ENCODE measurements at regions not wholly inside any gene's neighbourhood (a gene's known extent, or its start where the extent isn't known, plus 50 kb on each side); places are given as distances from the start of the nearest gene placed in this dataset.

DNA sequence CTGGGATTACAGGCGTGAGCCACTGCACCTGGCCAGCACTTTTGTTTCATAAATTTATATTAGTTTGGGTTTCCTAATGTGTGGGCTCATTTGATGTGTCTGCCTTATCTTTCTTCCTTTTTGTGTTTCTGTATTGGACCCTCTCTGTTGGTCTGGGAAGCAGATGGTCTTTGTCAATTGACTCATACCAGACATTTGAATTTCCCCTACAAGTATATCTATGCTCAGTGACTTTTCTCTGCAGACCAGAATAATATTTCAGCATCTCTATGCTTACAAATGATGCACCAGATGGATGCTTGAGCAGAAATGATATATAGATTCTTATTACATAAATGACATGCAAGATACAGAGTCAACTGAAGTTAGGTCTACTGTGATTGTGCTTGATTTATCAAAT is 329.9 kb upstream of the SLCO3A1 start:
- DNase-seq, result no peak

DNA sequence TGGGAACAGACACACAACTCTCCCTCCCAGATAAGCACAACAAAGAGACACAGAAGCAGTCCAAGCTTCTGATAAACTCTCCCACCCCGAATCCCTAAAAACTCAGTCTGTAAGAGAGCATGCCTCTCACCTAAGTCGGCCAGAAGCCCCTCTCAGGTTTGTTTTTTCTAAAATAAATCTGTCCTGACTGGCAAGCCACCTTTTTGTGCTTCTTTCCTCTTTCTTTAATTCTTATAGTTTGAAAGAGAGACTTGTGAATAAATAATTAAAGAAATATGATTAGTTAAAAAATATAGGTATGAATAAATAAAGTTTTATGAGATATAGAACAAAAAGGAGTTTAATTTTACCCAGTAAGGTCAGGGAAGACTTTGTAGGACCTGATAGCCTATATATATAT is 329.0 kb upstream of the SLCO3A1 start:
- DNase-seq, result no peak

DNA sequence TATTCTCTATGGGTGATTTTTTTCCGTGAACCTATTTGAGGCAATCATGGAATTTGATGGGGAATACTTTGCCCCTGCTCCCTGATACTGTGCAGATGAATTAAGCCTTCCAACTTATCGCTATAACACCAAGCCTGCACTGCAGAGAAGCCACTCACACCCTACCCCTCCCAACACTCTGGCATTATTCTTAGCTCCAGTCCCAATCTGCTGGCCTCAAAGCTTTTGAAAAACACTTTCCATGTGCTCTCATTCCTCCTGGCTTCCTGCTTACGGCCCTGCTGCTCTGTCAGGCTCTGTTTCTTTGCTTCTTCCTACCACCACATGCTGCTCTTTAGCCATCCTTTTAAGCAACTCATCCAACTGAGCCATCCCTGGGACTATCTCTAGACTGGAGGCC is 327.8 kb upstream of the SLCO3A1 start:
- DNase-seq, result no peak

DNA sequence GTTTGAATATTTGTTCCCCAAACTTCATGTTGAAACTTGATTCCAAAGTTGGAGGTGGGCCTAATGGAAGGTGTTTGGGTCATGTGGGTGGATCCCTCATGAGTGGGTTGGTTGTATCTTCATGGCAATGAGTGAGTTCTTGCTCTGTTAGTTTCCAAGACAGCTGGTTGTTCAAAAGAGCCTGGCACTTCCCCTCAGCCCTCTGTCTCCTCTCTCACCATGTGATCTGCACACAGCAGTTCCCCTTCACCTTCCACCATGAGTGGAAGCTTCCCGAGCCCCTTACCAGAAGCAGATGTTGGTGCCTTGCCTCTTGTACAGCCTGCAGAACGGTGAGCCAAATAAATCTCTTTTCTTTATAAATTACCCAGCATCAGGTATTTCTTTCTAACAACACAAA is 327.1 kb upstream of the SLCO3A1 start:
- no peak for DNase-seq

DNA sequence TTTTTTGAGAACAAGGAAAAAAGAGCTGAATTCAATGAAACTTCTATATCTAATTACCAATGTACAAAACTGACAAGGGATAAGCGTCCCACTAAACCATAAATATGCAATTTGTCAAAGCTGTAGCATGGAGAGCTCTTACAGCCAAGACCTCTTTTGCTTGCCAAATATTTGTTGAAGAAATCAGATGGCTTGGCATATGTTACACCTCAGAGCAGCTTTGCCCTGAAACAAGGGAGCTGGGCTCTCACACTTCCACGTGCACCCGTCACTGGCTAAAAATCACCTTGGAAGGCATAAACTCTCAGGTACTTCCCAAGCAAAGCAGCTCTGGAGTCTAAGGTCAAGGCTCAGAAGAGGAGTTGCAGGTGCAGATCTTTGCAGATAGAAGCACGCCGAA is 324.7 kb upstream of the SLCO3A1 start:
- no peak for DNase-seq

DNA sequence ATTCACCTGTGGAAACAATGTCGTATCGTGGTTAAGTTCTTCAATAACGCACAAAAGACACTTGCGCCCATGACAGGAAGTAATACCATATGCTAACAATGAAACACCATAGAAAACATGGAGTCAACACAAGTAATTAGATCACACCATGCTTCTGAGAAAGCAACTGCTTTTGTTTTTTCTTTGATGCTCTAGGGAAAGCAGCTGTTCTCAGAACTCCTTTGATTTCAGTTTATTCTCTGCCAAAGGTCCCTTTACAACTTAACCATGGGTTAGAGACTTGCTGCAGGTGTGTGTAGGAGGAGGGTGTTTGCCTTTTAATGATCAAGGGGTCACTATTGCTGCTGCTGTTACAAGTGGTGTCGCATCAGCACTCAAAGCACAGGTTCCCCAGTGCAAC is 324.0 kb upstream of the SLCO3A1 start:
- no peak for DNase-seq

DNA sequence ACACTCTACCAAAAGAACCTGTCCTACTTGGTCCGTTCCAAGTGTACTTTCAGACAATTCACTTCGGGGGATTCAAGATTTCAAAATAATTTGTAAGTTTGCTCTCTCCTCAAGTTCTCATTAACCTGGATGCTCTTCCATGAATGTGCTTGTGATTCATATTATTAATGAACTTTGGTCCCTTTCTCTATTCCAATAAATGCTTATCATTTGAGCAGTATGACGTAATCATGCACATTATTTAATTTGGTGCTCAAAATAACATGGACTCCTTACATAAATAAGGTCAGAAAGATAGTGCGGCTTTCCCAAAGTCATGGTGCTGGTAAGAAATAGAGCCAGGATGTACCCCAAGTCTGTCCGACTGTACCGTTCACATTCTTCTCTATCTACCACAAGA is 323.2 kb upstream of the SLCO3A1 start:
- no peak for DNase-seq

DNA sequence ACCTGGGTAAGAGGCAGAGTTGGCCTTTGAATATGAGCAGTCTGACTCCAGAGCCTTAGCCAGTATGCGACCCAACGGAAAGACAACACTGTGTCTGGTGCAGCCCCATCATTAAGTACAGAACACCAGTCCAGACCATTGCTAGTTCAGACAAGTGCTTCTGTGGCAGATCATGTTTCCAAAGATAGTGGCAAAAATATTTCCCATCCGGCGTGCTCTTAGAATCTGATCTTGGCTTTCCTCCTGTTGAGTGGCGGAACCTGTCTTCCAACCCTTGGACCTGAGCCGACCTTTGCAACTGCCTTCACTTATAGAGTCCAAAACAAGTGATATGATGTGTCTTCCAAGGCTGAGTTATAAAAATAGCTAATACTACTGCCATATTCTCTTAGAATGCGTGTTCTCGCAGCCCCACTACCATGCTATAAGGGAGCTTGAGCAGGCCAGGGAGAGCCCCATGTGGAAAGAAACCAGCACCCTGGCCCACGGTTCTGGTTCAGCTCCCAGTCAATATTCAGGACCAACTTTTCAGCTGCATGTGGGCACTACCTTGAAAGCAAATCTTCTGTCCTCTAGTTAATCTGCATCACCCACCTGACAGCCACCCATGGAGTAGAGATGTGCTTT is 322.4 kb upstream of the SLCO3A1 start:
- DNase-seq, result no peak

DNA sequence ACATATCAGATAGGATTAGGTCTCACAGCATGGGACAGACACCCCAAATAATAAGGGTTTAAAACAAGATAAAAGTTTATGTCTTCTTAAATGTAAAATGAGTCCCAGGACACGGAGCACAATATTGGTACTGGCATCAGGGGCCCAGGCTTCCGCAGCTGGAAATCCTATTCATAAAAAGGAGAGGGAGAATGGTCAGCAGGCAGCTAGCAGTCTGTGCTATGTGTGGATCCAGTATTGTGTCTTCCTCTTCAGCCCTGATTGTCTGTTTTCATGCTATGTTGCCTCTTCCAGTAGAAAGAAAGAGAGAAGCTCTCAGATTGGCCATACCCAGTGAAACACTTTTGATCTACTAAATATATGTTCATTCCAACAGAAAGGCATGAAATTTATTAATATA is 319.3 kb upstream of the SLCO3A1 start:
- DNase-seq, result no peak

DNA sequence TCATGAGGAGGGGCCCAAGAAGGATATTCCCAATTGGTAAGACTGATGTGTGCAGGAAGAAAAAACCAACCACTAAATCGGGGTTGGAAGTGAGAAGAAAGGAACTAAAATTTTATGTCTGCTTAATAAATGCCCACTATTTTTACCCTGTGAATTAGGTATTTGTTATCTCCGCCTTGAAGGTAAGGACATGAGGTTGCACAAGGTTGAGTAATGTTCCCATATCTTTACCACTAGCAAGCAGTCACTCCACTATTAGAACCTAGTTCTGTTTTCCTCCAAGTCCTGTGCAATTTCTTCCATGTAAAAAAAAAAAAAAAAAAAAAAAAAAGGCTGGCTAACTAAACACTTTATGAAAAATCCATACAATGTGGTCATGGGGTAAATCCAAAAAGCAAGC is 318.5 kb upstream of the SLCO3A1 start:
- DNase-seq, result no peak

DNA sequence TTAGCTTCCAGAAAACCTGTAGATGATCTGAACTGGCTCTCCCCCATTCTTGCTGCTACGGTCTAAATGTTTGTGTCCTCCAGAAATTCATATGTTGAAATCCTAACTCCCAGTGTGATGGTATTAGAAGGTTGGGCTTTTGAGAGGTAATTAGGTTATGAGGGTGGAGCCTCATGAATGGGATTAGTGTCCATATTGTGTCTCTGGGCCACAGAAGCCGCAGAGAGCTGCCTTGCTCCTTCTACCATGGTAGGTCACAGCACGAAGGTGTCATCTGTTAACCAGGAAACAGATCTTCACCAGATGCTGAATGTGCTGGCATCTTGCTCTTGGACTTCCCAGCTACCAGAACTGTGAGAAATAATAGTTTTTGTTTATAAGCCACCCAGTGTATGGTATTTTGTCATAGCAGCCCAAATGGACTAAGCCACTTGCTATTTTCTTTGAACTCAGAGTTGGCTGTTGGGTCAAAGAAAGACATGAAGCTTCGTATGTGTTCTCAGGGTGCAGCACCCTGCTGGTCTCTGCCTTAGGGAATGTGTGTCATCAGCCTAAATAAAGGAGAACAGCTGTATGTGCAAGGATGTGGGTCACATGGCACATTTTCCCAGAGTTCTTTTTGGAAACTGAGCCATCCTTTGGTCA is 317.5 kb upstream of the SLCO3A1 start:
- DNase-seq, result no peak

DNA sequence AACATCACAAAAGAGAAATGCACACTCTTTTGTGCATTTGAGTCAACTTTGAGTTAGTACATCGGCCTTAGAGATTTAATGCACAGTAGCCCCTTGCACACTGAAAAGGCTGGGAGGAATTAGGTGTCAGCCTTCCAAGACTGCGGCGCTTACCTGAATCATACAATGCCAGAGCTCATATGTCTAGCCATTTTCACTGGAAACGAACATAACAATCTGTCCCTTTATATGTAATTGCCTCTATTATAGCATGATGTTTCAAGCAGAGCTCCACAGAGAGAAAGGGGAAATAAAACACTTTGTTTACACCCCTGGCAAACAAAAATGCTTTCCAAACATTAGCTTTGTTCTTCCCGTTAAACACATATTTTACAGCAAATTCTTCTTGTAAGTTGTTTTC is 315.7 kb upstream of the SLCO3A1 start:
- DNase-seq, result no peak

DNA sequence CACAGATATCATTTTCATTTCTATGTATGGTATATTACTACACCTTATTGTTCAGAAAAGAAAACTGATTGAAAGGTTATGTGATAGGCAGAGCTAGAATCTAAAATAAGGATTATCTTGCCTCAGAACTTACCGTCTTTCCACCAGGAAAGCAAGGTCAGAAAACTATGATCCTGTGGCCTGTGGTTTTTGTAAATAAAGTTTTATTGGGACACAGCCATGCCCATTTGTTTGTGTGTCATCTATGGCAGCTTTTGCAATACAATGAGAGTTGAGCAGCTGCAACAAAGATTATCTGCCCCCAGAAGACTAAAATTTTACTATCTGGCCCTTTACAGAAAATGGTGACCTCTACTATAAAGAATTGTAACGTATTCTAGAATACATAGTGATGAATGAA is 314.7 kb upstream of the SLCO3A1 start:
- DNase-seq, result no peak

DNA sequence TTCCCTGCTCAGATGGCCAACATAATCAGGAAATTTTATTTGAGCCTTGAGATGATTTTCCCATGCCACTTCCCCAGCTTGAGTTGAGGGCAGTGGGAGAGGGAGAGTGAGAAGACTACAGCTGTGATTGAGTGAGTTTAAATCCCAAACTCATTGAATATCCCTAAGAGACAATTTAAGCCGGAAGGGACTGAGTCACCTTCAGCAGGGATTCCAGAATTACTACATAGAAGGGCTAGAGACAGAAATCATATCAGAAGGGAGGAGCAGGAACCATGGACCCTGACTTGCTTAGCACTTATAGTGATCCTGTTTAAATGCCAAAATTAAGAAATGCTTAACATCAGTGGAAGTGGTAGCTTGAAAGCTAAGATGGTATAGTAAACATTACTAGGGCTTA is 312.2 kb upstream of the SLCO3A1 start:
- DNase-seq, result no peak

DNA sequence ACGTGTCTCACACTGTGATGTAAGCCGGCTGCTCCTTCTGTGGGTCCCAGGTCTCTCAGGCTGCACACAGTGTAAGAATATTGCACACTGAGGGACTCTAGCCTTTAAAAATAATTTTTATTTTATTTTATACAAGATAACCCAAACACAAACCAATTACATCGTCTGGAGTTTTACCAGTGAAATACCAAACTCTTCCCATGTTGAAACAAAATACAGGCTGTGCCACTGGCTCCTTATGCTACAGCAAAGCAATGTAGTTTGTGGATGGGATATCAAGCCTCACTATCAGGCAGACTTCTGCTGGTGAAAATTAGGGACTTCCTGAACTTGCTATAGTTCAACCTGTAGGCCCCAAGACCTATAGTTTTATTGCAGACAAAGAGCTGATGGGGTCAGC is 311.3 kb upstream of the SLCO3A1 start:
- no peak for DNase-seq

DNA sequence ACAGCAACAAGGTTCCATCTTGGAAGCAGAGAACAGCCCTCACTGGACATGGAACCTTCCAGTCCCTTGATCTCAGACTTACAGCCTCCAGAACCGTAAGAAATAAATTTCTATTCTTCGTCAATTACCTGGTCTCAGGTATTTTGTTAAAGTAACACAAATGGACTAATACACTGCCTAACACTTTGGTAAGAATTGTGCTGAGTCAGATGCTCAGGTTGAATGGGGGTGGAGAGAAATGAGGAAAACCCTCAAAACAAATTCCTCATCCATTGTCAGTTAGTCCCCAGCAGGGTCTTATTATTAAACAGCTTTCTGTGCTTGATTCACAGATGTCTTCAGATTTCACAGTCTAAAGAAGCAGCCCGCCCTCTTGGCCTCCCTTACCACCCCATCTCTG is 306.2 kb upstream of the SLCO3A1 start:
- DNase-seq, result no peak

DNA sequence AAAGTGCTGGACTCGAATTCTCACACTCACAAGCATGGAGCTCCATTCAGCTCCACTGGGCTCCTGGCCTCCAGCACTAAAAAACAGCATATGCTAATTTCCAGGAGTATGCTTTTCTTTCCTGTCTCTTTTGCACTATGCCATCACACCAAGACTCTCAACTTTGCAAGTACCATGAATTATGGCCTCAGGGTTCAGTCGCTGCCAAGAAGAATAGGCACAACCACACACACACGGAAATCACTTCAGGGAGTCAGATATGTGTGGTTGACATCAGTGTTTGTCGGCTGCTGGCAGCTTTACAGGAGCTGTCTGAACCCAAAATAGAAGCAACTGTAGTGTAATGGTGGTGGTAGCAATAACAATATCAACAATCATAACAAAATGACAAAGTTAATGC is 305.0 kb upstream of the SLCO3A1 start:
- no peak for DNase-seq

DNA sequence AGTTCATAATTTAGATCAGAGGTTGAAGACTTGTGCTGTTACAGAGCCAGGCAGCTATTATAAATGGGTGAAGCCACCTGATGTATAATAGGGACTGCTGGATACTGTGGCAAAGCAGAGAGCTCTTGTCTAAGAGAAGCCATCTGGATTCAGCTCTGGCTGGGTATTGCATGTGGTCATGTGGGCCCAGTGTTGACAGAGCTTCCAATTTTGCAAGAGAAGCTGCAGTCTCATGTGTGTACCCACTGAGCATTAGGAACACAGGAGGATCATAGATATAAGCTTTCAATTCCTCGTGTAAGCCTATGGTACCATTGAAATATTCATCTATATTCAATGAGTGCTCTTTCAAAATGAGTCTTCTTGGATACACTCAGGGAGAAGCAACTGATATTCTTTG is 303.9 kb upstream of the SLCO3A1 start:
- no peak for DNase-seq

DNA sequence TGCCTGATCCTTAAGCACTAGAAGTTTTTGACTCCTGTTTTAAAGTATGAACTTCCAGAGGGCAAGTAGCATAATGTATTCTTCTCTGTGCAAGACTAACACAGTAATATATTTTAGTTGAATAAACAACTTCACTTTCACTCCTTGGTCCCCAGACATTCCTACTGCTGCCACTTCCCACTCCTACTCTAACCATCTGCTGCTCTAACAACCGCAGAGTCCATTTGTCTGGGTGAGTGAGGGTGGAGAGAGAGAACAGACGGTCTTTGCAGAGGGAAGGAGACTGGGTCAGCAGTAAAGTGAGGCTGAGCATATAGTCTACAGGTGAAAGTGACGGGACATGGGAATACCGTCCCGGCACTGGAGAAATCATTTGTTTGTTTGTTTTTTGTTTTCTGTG is 301.0 kb upstream of the SLCO3A1 start:
- DNase-seq, result no peak

DNA sequence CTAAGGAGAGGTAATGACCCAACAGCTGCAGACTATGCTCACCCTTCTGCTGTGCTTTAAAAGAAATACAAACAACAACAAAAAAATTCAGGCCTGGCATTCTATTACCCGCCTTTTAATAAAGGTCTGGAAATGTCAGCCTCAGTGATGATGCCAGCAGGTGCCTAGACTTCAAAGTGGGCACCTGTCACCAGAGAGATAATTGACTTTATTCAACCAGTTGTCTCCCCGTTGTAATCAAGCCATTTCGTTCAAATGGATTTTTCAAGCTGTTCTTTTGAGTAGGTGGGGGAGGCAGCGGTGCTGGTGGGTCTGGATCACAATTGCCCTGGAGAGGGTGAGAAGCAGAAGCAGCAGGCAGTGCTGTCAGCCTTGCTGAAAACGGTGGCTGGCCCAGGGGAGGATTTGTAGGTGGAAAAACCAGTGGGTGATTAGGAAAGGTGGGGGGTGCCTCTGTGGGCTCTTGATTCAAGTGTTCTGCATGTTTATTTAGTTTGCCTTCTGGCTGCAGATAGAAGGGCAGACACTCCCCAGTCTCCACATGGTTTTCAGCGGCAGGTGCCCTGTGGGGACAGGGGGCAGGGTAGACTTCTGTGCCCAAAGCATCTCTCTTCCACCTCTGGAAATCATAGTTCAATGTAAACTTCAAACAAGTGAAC is 300.2 kb upstream of the SLCO3A1 start:
- DNase-seq, result peak; percentile 65

DNA sequence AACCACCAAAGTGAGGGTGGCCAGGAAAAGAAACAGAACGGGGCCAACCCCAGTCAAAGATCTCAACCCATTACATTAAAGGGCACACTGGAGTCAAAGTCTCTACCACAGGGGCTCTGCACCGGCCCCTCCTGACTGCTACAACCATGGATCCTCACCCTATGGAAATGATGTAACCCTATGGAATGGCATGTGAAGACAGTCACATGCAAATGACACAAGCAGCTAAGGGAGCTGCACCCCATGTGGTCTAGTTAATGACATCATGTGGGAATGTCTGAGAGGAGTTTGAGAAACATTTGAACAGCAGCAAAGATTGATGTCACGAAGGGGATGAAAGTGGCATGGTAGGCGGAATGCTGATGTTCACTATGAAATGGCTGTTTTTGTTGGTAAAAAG is 298.2 kb upstream of the SLCO3A1 start:
- DNase-seq, result no peak

DNA sequence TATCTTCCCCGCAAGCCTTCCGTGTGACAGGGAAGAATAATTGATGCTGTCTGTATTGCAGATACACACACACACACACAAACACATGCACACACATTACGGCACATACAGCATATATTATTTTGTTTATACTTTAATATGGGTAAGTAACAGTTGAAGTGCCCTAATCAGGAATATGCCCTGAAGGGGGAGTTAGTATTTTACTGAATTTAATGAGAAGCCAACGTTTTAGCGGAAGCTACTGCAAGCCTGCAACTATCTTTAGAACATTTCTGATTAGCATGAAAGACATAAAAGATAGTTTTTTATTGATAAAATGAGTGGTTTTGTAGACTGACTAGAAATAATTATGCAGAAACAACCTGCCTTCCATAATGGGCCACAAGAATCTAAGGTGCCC is 296.6 kb upstream of the SLCO3A1 start:
- no peak for DNase-seq

DNA sequence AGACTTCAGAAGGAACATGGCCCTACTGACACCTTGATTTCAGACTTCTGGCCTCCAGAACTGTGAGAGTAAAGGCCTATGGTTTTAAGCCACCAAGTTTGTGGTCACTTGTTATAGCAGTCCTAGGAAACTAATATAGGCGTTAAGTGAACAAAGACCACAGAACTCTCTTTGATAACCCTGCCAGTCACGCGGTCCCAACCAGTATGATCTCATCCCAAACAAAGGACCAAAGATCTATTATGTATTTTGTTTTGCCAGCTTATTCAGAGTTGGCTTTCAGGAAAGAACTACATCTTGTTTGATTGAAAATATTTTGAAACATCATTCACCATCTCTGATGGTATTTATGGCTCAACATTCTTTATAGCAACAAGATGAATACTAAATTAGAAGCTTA is 294.4 kb upstream of the SLCO3A1 start:
- no peak for DNase-seq

DNA sequence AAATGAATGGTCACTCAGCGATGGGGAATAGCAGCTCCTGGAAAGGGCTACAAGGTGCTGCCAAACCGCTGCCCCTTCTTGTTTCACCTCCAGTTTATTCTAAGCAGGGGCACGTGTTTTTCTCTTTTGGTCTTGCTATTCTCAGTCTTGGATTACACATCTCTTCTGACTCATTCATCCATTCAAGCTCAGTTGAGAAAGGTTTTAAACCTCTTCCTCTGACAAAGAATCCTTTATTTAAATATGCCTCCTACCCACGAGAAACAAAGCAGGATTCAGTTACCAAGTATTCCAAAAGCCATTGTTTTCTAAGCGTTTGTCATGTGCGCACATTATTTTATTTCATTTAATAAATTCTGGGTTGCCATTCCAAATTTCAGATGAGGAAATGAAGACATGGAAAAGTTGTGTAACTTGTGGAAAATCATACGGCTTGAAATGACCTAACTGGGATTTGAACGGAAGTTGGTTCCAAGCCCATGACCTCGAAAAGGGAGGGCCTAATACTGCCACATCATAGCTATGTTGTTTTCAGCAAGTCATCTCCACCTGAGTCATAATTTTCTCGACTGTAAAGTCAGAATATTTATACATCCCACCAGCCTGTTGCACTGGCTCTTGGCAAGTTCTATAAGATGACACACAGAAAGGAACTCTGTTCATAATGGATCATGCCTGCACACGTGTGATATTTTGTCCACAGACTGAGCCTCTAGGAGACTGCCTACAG is 292.0 kb upstream of the SLCO3A1 start:
- no peak for DNase-seq

All from NCI-H510A (cell line).